ENCODE measurements at regions not wholly inside any gene's neighbourhood (a gene's known extent, or its start where the extent isn't known, plus 50 kb on each side); places are given as distances from the start of the nearest gene placed in this dataset.

- no peak overlapping the region for H2AFZ ChIP-seq (ENCODE audit: control insufficient read depth, low read depth, low read length)
- ChIA-PET POLR2A (no interaction called here), CTCF (no interaction called here), SMC1A (ENCODE audit: uncharacterized antibody, unreplicated experiment) (no interaction called here), RAD21 (ENCODE audit: unreplicated experiment) (no interaction called here)
- H3K36me3 ChIP-seq (ENCODE audit: control insufficient read depth in 2 of 2, insufficient read depth in 2 of 2, low read length in 1 of 2), result no peaks in the 10 kb centered on the region
- TF ChIP-seq KDM1A (IDR thresholded peaks at IDR 0.05; ENCODE audit: borderline replicate concordance) (no peak), GATAD2B (conservative IDR thresholded peaks at IDR 0.05; ENCODE audit: low read depth) (no peak), ZBTB4 (CRISPR knock-in tag; IDR thresholded peaks at IDR 0.05) (no peak), CBX3 (IDR thresholded peaks at IDR 0.05; ENCODE audit: borderline replicate concordance, low read depth) (no peak), MYB (IDR thresholded peaks at IDR 0.05; ENCODE audit: borderline replicate concordance, low read depth, low read length) (no peak)
- TF ChIP-seq, protein P1, sequence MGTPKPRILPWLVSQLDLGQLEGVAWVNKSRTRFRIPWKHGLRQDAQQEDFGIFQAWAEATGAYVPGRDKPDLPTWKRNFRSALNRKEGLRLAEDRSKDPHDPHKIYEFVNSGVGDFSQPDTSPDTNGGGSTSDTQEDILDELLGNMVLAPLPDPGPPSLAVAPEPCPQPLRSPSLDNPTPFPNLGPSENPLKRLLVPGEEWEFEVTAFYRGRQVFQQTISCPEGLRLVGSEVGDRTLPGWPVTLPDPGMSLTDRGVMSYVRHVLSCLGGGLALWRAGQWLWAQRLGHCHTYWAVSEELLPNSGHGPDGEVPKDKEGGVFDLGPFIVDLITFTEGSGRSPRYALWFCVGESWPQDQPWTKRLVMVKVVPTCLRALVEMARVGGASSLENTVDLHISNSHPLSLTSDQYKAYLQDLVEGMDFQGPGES (IDR thresholded peaks at IDR 0.05), result no peak
- H3K27ac ChIP-seq (ENCODE audit: control insufficient read depth, insufficient read depth), result no peak overlapping the region
- ATAC-seq, result no peak
- WGBS (ENCODE audit: insufficient coverage, insufficient replicate concordance, low lambda C conversion rate, missing lambda C conversion rate), result 47% methylated on average over 3 of the region's 3 CpGs
- DNase-seq (ENCODE audit: low read depth, low spot score), result no peak
- H3K4me3 ChIP-seq, result no peak overlapping the region
- in situ Hi-C loops (cut with MboI) (no loop called here), intact Hi-C loops (cut with micrococcal nuclease; ENCODE audit: unreplicated experiment) (no loop called here)
- H3K4me2 ChIP-seq (ENCODE audit: control insufficient read depth, insufficient read depth), result no peak overlapping the region
- no peaks in the 10 kb centered on the region for H3K27me3 ChIP-seq (replicated peaks in 1 of 2; ENCODE audit: control insufficient read depth in 2 of 2, insufficient read depth in 2 of 2, low read length in 1 of 2)
- no peak overlapping the region for H3K9ac ChIP-seq (ENCODE audit: control insufficient read depth, insufficient read depth, low read length)
- no peaks in the 10 kb centered on the region for H3K9me3 ChIP-seq (replicated peaks; ENCODE audit: control insufficient read depth, insufficient read depth, low read length)
- H3K4me1 ChIP-seq (ENCODE audit: control insufficient read depth, insufficient read depth, low read length), result no peaks in the 10 kb centered on the region
- no TSS peak for BruUV-seq (replicated peaks)
- no peaks in the 10 kb centered on the region for H3K79me2 ChIP-seq (ENCODE audit: control insufficient read depth, insufficient read depth, low read length)
- H4K20me1 ChIP-seq (ENCODE audit: control insufficient read depth, insufficient read depth), result no peaks in the 10 kb centered on the region
- FAIRE-seq, result no peak
Observed at GRCh38 chr10:121371836-121372235, 226.4 kb downstream of the FGFR2 start.

Data from GM12878 (cell line).